ENCODE measurements at regions not wholly inside any gene's neighbourhood (a gene's known extent, or its start where the extent isn't known, plus 50 kb on each side); places are given as distances from the start of the nearest gene placed in this dataset. TPM values are rescaled to one million over a fixed set of nuclear protein-coding genes. Genes with fewer than 3 reads are reported as not detected.

- no peak overlapping the region for H3K27ac Mint-ChIP-seq (ENCODE audit: low read depth, unreplicated experiment)
- peaks cover 8% of the 10 kb centered on the region for H3K4me1 Mint-ChIP-seq (ENCODE audit: insufficient read depth, unreplicated experiment)
- no peak for DNase-seq (ENCODE audit: unreplicated experiment)
- CTCF ChIA-PET, result no interaction called here
- no peaks in the 10 kb centered on the region for H3K9me3 Mint-ChIP-seq (ENCODE audit: unreplicated experiment)
- no peaks in the 10 kb centered on the region for H3K27me3 Mint-ChIP-seq (ENCODE audit: insufficient read depth, unreplicated experiment)
- TF ChIP-seq, protein P1, sequence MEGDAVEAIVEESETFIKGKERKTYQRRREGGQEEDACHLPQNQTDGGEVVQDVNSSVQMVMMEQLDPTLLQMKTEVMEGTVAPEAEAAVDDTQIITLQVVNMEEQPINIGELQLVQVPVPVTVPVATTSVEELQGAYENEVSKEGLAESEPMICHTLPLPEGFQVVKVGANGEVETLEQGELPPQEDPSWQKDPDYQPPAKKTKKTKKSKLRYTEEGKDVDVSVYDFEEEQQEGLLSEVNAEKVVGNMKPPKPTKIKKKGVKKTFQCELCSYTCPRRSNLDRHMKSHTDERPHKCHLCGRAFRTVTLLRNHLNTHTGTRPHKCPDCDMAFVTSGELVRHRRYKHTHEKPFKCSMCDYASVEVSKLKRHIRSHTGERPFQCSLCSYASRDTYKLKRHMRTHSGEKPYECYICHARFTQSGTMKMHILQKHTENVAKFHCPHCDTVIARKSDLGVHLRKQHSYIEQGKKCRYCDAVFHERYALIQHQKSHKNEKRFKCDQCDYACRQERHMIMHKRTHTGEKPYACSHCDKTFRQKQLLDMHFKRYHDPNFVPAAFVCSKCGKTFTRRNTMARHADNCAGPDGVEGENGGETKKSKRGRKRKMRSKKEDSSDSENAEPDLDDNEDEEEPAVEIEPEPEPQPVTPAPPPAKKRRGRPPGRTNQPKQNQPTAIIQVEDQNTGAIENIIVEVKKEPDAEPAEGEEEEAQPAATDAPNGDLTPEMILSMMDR (IDR thresholded peaks at IDR 0.05; ENCODE audit: unreplicated experiment), result no peak
- POLR2A ChIA-PET, result no interaction called here
- H3K4me3 Mint-ChIP-seq (ENCODE audit: unreplicated experiment), result no peak overlapping the region
- H3K36me3 Mint-ChIP-seq (ENCODE audit: insufficient read depth, unreplicated experiment), result no peaks in the 10 kb centered on the region
- no TSS peak for BruUV-seq (replicated peaks)
- intact Hi-C loops (cut with micrococcal nuclease), result no loop called here
Measured at GRCh38 chr2:111715987-111716904, 167.7 kb downstream of the ANAPC1 start.

DNA sequence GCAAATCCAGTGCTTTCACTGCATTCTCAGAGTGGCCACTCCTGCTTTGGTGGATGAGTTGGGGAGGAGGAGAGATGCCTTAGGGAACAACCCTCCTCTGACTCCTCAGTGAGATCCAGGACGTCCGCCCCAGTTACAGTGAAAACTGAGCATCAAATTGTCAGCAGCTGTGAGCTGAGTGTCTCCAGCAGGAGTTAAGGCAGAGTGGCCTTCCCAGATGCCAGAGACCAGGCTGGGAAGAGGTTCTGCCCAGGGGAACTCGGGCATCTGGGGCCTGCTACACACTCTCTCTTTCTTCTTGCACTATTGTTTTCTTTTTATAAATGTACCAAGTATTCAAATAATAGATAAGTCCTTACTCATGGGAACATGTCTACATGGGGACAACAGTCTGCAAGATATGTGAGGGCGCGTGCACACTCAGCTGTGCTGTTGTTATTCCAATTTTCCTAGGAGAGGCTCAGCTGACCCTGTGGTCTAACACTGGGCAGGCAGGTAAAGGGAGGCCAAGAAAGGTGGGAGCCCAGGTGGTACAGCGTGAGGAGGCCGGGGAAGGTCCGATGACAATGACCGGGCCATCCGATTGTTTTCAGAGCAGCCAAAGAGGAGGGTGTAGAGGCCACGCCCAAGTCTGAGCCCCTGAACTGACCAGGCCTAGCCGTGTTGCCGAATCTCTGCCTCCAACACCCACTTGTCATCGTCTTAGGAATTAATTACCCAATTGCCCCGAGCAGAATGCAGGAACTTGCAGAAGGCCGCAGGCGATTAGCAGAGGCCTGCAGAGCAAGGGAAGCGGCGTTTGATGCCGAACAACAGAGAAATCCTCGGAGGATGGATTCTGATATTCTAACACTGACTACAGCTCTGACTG, 166.9 kb downstream of the ANAPC1 start:
- Mint-ChIP-seq H3K4me1 (ENCODE audit: insufficient read depth, unreplicated experiment) (peaks cover 8% of the 10 kb centered on the region), H3K4me3 (ENCODE audit: unreplicated experiment) (no peak overlapping the region), H3K27me3 (ENCODE audit: insufficient read depth, unreplicated experiment) (no peaks in the 10 kb centered on the region), H3K9me3 (ENCODE audit: unreplicated experiment) (no peaks in the 10 kb centered on the region), H3K36me3 (ENCODE audit: insufficient read depth, unreplicated experiment) (no peaks in the 10 kb centered on the region), H3K27ac (ENCODE audit: low read depth, unreplicated experiment) (no peak overlapping the region)
- BruUV-seq (replicated peaks), result no TSS peak
- TF ChIP-seq, protein P1 (IDR thresholded peaks at IDR 0.05; ENCODE audit: unreplicated experiment), result no peak
- POLR2A ChIA-PET, result no interaction called here
- no peak for DNase-seq (ENCODE audit: unreplicated experiment)
- CTCF ChIA-PET, result no interaction called here
- intact Hi-C loops (cut with micrococcal nuclease), result no loop called here

Small RNA genes lying in the stretch of these regions (microRNA-seq; reads per million reads assigned to microRNA genes)
- gene MIR4435-2, result not detected

All from MCF 10A (cell line).